COLO668 (cell line): ENCODE measurements at regions not wholly inside any gene's neighbourhood (a gene's known extent, or its start where the extent isn't known, plus 50 kb on each side); places are given as distances from the start of the nearest gene placed in this dataset.
"Not testable (repeated sequence)": the region's sequence is repeated elsewhere in the genome, so short reads cannot be mapped to it uniquely, and the experiment has no call there.

ENCODE experiments used
- DNase-seq: peaks from one replicate; lab custom pipeline; 2025; ENCODE audit not compliant: unreplicated experiment; lab: John Stamatoyannopoulos, UW

- DNase-seq = no peak
Measured at GRCh38 chr5:138702166-138703077, 50.8 kb upstream of the CTNNA1 start.

- DNase-seq = no peak
Measured at GRCh38 chr5:138701678-138702077, 51.5 kb upstream of the CTNNA1 start.

- DNase-seq = no peak
Measured at GRCh38 chr5:138700581-138701362, 52.5 kb upstream of the CTNNA1 start.

GRCh38 chr5:138699482-138699881 lies 53.7 kb upstream of the CTNNA1 start:
- no peak for DNase-seq

GRCh38 chr5:138698713-138699112 lies 54.5 kb upstream of the CTNNA1 start:
- no peak for DNase-seq

- DNase-seq = no peak
Measured at GRCh38 chr5:138697720-138698360, 55.4 kb upstream of the CTNNA1 start.

- no peak for DNase-seq
Measured at GRCh38 chr5:138696501-138696900, 56.7 kb upstream of the CTNNA1 start.

GRCh38 chr5:138695781-138696180 lies 57.4 kb upstream of the CTNNA1 start:
- DNase-seq = no peak

GRCh38 chr5:138694146-138694545 lies 59.1 kb upstream of the CTNNA1 start:
- DNase-seq = no peak

- DNase-seq = no peak
Measured at GRCh38 chr5:138692370-138692769, 60.9 kb upstream of the CTNNA1 start.

- DNase-seq = no peak
Measured at GRCh38 chr5:138686668-138687067, 66.6 kb upstream of the CTNNA1 start.

GRCh38 chr5:138685193-138685745 lies 68.0 kb upstream of the CTNNA1 start:
- no peak for DNase-seq

- DNase-seq = not testable (repeated sequence)
Measured at GRCh38 chr5:138682462-138682861, 70.8 kb upstream of the CTNNA1 start.

- not testable (repeated sequence) for DNase-seq
Measured at GRCh38 chr5:138678826-138679225, 74.4 kb upstream of the CTNNA1 start.

GRCh38 chr5:138677782-138678181 lies 75.4 kb upstream of the CTNNA1 start:
- DNase-seq = no peak

- DNase-seq = no peak
Measured at GRCh38 chr5:138676556-138677193, 76.5 kb upstream of the CTNNA1 start.

- DNase-seq = no peak
Measured at GRCh38 chr5:138676002-138676401, 77.2 kb upstream of the CTNNA1 start.

- no peak for DNase-seq
Measured at GRCh38 chr5:138668451-138669380, 84.5 kb upstream of the CTNNA1 start.

- DNase-seq = not testable (repeated sequence)
Measured at GRCh38 chr5:138667782-138668331, 85.4 kb upstream of the CTNNA1 start.
